Neuron (in vitro differentiated cells): ENCODE measurements at regions not wholly inside any gene's neighbourhood (a gene's known extent, or its start where the extent isn't known, plus 50 kb on each side); places are given as distances from the start of the nearest gene placed in this dataset.
"Not testable (repeated sequence)": the region's sequence is repeated elsewhere in the genome, so short reads cannot be mapped to it uniquely, and the experiment has no call there.

ENCODE experiments used
- H2AFZ ChIP-seq: one replicate; pipeline ENCODE4 v1.6.1; 2013; ENCODE audit warnings: low read depth, mild to moderate bottlenecking, inconsistent platforms, low read length, moderate library complexity
- H3K27me3 ChIP-seq: one replicate; pipeline ENCODE4 v1.6.1; 2013; ENCODE audit warnings: low read length; ENCODE audit not compliant: insufficient read depth
- H3K36me3 ChIP-seq: one replicate; pipeline ENCODE4 v1.6.1; 2013; ENCODE audit warnings: low read length; ENCODE audit not compliant: insufficient read depth
- H3K4me1 ChIP-seq: one replicate; pipeline ENCODE4 v1.6.1; 2013; ENCODE audit warnings: low read length; ENCODE audit not compliant: insufficient read depth
- H3K4me3 ChIP-seq: 2 replicates; pipeline ENCODE4 v1.5.1; 2013; ENCODE audit warnings: mild to moderate bottlenecking, low read length, moderate library complexity
- H3K9me3 ChIP-seq: one replicate; pipeline ENCODE4 v1.6.1; 2013; ENCODE audit warnings: low read length

- H3K4me1 ChIP-seq = peaks cover 9% of the 10 kb centered on the region
- no peaks in the 10 kb centered on the region for H3K9me3 ChIP-seq
- H3K4me3 ChIP-seq = no peak overlapping the region
- H3K36me3 ChIP-seq = no peaks in the 10 kb centered on the region
- H2AFZ ChIP-seq = no peak overlapping the region
- H3K27me3 ChIP-seq = no peaks in the 10 kb centered on the region
Measured at GRCh38 chr5:157972579-157972978, 113.6 kb upstream of the CLINT1 start.

GRCh38 chr5:157971571-157972216 lies 112.7 kb upstream of the CLINT1 start:
- H3K4me3 ChIP-seq = no peak overlapping the region
- no peaks in the 10 kb centered on the region for H3K9me3 ChIP-seq

GRCh38 chr5:157968570-157968969 lies 109.6 kb upstream of the CLINT1 start:
- not testable (repeated sequence) for H2AFZ ChIP-seq, H3K9me3 ChIP-seq

More at GRCh38 chr5:157971571-157972216, 112.7 kb upstream of the CLINT1 start:
- Histone ChIP-seq H3K36me3 (no peaks in the 10 kb centered on the region), H3K4me1 (peaks cover 9% of the 10 kb centered on the region), H2AFZ (no peak overlapping the region), H3K27me3 (no peaks in the 10 kb centered on the region)

GRCh38 chr5:157965989-157966388 lies 107.0 kb upstream of the CLINT1 start:
- H3K4me1 ChIP-seq = no peaks in the 10 kb centered on the region
- H3K27me3 ChIP-seq = no peaks in the 10 kb centered on the region
- H2AFZ ChIP-seq = no peak overlapping the region
- no peaks in the 10 kb centered on the region for H3K9me3 ChIP-seq
- H3K4me3 ChIP-seq = no peak overlapping the region
- H3K36me3 ChIP-seq = no peaks in the 10 kb centered on the region

More at GRCh38 chr5:157968570-157968969, 109.6 kb upstream of the CLINT1 start:
- not testable (repeated sequence) for H3K4me1 ChIP-seq, H3K27me3 ChIP-seq, H3K36me3 ChIP-seq, H3K4me3 ChIP-seq

GRCh38 chr5:157965040-157965678 lies 106.2 kb upstream of the CLINT1 start:
- Histone ChIP-seq H3K36me3 (no peaks in the 10 kb centered on the region), H3K4me1 (no peaks in the 10 kb centered on the region), H3K9me3 (no peaks in the 10 kb centered on the region), H3K27me3 (no peaks in the 10 kb centered on the region), H2AFZ (no peak overlapping the region), H3K4me3 (no peak overlapping the region)

GRCh38 chr5:157963761-157964160 lies 104.8 kb upstream of the CLINT1 start:
- no peaks in the 10 kb centered on the region for H3K4me1 ChIP-seq
- H2AFZ ChIP-seq = no peak overlapping the region
- no peaks in the 10 kb centered on the region for H3K27me3 ChIP-seq
- no peak overlapping the region for H3K4me3 ChIP-seq
- H3K9me3 ChIP-seq = no peaks in the 10 kb centered on the region
- no peaks in the 10 kb centered on the region for H3K36me3 ChIP-seq

GRCh38 chr5:157963244-157963643 lies 104.3 kb upstream of the CLINT1 start:
- Histone ChIP-seq H3K36me3 (no peaks in the 10 kb centered on the region), H3K4me1 (no peaks in the 10 kb centered on the region), H2AFZ (no peak overlapping the region), H3K9me3 (no peaks in the 10 kb centered on the region), H3K27me3 (no peaks in the 10 kb centered on the region), H3K4me3 (no peak overlapping the region)

- H3K4me1 ChIP-seq, H3K4me3 ChIP-seq, H3K36me3 ChIP-seq, H3K9me3 ChIP-seq, H3K27me3 ChIP-seq, H2AFZ ChIP-seq: not testable (repeated sequence)
Measured at GRCh38 chr5:157962686-157963085, 103.7 kb upstream of the CLINT1 start.

GRCh38 chr5:157961896-157962590 lies 103.1 kb upstream of the CLINT1 start:
- Histone ChIP-seq H2AFZ (no peak overlapping the region), H3K4me3 (no peak overlapping the region), H3K27me3 (no peaks in the 10 kb centered on the region), H3K36me3 (no peaks in the 10 kb centered on the region), H3K9me3 (no peaks in the 10 kb centered on the region), H3K4me1 (no peaks in the 10 kb centered on the region)

- Histone ChIP-seq H2AFZ (no peak overlapping the region), H3K27me3 (no peaks in the 10 kb centered on the region), H3K4me1 (no peaks in the 10 kb centered on the region), H3K36me3 (no peaks in the 10 kb centered on the region), H3K9me3 (no peaks in the 10 kb centered on the region), H3K4me3 (no peak overlapping the region)
Measured at GRCh38 chr5:157961176-157961575, 102.2 kb upstream of the CLINT1 start.

GRCh38 chr5:157959370-157959769 lies 100.4 kb upstream of the CLINT1 start:
- H3K4me3 ChIP-seq = no peak overlapping the region
- H3K27me3 ChIP-seq = no peaks in the 10 kb centered on the region
- H3K36me3 ChIP-seq = no peaks in the 10 kb centered on the region

GRCh38 chr5:157956271-157956885 lies 97.4 kb upstream of the CLINT1 start:
- Histone ChIP-seq H3K27me3 (no peaks in the 10 kb centered on the region), H3K4me3 (no peak overlapping the region), H3K4me1 (no peaks in the 10 kb centered on the region), H3K36me3 (no peaks in the 10 kb centered on the region), H3K9me3 (no peaks in the 10 kb centered on the region), H2AFZ (no peak overlapping the region)

More at GRCh38 chr5:157959370-157959769, 100.4 kb upstream of the CLINT1 start:
- Histone ChIP-seq H2AFZ (no peak overlapping the region), H3K4me1 (no peaks in the 10 kb centered on the region), H3K9me3 (no peaks in the 10 kb centered on the region)

GRCh38 chr5:157955541-157956172 lies 96.7 kb upstream of the CLINT1 start:
- H3K36me3 ChIP-seq = no peaks in the 10 kb centered on the region
- H3K27me3 ChIP-seq = no peaks in the 10 kb centered on the region
- H2AFZ ChIP-seq = no peak overlapping the region
- H3K4me3 ChIP-seq = no peak overlapping the region
- no peaks in the 10 kb centered on the region for H3K9me3 ChIP-seq
- H3K4me1 ChIP-seq = no peaks in the 10 kb centered on the region
